Ascending aorta (tissue), 2 donors: ENCODE measurements at regions not wholly inside any gene's neighbourhood (a gene's known extent, or its start where the extent isn't known, plus 50 kb on each side); places are given as distances from the start of the nearest gene placed in this dataset.

Experiments
- DNase-seq, 2 donors: peaks; one replicate each; pipeline ENCODE4 v3.0.0-alpha.2; 2019; ENCODE audit warnings: low spot score in 2 of 2
- H3K27ac ChIP-seq, 2 donors: fragments of 200-600 bp; sonication (generic); one replicate each; pipeline ENCODE4 v1.5.1; 2016 to 2017; ENCODE audit warnings: mild to moderate bottlenecking in 1 of 2
- H3K27me3 ChIP-seq: fragments of 200-600 bp; sonication (generic); one replicate; pipeline ENCODE4 v1.5.1; 2017
- H3K36me3 ChIP-seq, 2 donors: fragments of 200-600 bp; sonication (generic); one replicate each; pipeline ENCODE4 v1.5.1; 2016
- H3K4me1 ChIP-seq, 2 donors: fragments of 200-600 bp; sonication (generic); one replicate each; pipeline ENCODE4 v1.5.1; 2016 to 2017; ENCODE audit warnings: mild to moderate bottlenecking in 1 of 2
- H3K4me3 ChIP-seq, 2 donors: fragments of 200-600 bp; sonication (generic); one replicate each; pipeline ENCODE4 v1.5.1; 2016 to 2017; ENCODE audit warnings: mild to moderate bottlenecking in 1 of 2
- H3K9me3 ChIP-seq, 2 donors: fragments of 200-600 bp; sonication (generic); one replicate each; pipeline ENCODE4 v1.5.1; 2016
- intact Hi-C: fragments of 100-400 bp; cut with DNase I; formaldehyde crosslinking; loops from one replicate; pipeline ENCODE4 v1.15.1; 2023
- TF ChIP-seq, protein P1 (sequence below), 3 experiments: fragments of 200-600 bp in 2 of 3; fragments of 450-650 bp in 1 of 3; sonication (generic) in 2 of 3; IDR thresholded peaks; one replicate each; pipeline ENCODE4 v1.5.1; 2016 to 2019; ENCODE audit warnings: antibody characterized with exemption in 3 of 3, mild to moderate bottlenecking in 1 of 3, moderate library complexity in 1 of 3

DNA sequence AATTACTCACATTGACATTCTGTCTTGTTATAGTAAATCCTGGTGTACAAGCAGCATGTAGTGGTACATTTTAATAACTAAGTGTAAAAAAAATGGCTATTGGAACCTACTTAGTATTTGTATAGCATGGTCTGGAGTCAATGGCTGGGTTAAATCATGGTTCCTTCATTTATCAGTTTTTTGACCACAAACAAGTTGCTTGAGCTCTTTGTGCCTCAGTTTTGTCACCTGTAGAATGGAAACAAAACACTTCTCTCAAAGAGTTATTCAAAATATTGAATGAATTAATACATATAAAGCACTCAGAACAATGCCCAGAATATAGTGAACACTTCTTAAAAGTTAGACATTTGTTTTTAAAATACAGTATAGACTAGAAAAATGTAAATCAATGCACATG, 93.2 kb upstream of the HS3ST5 start:
- TF ChIP-seq, protein P1, sequence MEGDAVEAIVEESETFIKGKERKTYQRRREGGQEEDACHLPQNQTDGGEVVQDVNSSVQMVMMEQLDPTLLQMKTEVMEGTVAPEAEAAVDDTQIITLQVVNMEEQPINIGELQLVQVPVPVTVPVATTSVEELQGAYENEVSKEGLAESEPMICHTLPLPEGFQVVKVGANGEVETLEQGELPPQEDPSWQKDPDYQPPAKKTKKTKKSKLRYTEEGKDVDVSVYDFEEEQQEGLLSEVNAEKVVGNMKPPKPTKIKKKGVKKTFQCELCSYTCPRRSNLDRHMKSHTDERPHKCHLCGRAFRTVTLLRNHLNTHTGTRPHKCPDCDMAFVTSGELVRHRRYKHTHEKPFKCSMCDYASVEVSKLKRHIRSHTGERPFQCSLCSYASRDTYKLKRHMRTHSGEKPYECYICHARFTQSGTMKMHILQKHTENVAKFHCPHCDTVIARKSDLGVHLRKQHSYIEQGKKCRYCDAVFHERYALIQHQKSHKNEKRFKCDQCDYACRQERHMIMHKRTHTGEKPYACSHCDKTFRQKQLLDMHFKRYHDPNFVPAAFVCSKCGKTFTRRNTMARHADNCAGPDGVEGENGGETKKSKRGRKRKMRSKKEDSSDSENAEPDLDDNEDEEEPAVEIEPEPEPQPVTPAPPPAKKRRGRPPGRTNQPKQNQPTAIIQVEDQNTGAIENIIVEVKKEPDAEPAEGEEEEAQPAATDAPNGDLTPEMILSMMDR (IDR thresholded peaks at IDR 0.05): no peak
- Histone ChIP-seq H3K27ac (no peak overlapping the region), H3K36me3 (no peaks in the 10 kb centered on the region), H3K4me1 (no peaks in the 10 kb centered on the region), H3K27me3 (no peaks in the 10 kb centered on the region), H3K9me3 (no peaks in the 10 kb centered on the region), H3K4me3 (no peak overlapping the region)
- intact Hi-C loops: no loop called here
- no peak for DNase-seq

DNA sequence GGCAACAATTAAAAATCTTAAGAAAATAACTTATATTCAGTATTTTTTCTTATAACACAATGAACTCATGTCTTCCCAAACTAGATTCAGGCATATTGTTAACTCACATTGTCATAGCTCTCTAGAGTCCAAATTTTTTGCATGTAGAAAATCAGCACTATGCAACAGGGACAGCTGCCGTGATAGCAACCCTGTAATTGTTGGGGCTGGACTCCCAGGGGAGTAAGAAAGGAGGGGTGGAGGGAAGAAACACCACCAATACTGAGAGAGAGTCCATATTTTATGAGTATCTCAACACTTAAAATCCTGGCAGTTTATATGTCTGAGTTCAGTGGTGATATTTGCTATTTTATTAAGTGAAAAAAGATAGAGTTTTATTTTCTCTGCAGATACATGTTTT, 89.6 kb upstream of the HS3ST5 start:
- no peaks in the 10 kb centered on the region for H3K27me3 ChIP-seq
- TF ChIP-seq, protein P1 (IDR thresholded peaks at IDR 0.05): no peak
- H3K9me3 ChIP-seq: no peaks in the 10 kb centered on the region
- H3K4me1 ChIP-seq: no peaks in the 10 kb centered on the region
- no peaks in the 10 kb centered on the region for H3K36me3 ChIP-seq
- H3K27ac ChIP-seq: no peak overlapping the region
- DNase-seq: no peak
- H3K4me3 ChIP-seq: no peak overlapping the region
- intact Hi-C loops: no loop called here

DNA sequence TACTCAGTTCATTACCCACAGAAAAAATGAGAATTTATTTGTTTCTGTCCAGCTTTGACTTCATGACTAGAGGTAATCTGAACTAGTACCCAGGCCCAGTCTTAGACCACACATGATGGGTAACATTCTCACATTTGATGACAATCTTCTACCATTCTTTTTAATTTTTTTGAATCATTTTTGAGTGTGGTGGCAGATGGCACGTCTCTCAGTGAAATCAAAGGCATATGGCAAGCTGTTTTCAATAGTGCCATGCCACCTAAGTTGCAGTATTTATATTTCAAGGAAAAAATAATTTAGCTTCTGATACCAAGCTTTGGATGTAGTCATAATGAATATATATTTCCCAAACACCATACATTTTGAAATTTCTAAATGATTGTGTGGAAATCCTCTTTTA, 88.8 kb upstream of the HS3ST5 start:
- TF ChIP-seq, protein P1 (IDR thresholded peaks at IDR 0.05): no peak
- DNase-seq: no peak
- no peak overlapping the region for H3K27ac ChIP-seq

DNA sequence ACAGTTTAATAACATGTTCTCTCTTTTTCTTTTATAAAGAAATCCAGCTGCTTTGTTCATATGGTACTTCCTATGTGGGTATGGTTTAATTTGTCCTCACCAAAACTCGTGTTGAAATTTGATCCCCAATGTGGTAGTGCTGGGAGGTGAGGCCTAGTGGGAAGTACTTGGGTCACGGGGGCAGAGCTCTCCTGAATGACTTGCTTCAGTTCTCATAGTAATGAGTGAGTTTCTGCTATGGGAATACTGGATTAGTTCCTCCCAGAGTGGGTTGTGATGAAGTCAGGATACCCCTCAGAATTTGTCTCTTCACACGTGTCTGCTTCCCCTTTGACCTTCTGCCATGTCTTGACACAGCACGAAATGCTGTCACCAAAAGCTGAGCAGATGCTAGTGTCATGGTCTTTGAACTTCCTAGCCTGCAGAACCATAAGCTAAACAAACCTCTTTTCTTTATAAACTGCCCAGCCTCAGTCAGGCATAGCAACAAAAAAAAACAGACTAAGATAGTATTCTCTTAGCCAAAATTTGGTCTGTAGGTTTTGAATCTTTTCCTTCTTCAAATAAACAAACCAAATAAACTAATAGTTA, 87.8 kb upstream of the HS3ST5 start:
- intact Hi-C loops: no loop called here

More for the DNA sequence above, 88.8 kb upstream of the HS3ST5 start:
- Histone ChIP-seq H3K9me3 (no peaks in the 10 kb centered on the region), H3K4me1 (no peaks in the 10 kb centered on the region), H3K4me3 (no peak overlapping the region), H3K36me3 (no peaks in the 10 kb centered on the region), H3K27me3 (no peaks in the 10 kb centered on the region)
- intact Hi-C loops: no loop called here

DNA sequence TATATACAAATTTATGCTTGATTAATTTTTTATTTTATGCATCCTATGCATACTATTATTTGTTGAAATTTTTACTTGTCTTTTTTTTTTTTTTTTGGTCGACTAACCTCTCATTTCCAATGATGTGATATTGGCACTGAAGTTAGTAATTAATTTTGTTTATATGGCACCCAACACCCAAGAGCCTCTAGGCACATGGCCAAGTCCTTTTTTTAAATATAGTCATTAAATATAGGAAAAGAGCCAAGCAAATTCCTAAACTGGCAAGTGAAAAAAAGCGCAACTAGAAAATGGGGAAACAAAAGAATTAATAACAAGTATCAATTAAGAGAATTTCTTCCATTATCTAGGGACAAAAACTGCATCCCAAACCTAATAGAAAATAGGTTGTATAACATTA, 85.5 kb upstream of the HS3ST5 start:
- TF ChIP-seq, protein P1 (IDR thresholded peaks at IDR 0.05): no peak
- intact Hi-C loops: no loop called here
- no peak for DNase-seq

More for the DNA sequence above, 87.8 kb upstream of the HS3ST5 start:
- H3K27ac ChIP-seq: no peak overlapping the region
- H3K27me3 ChIP-seq: no peaks in the 10 kb centered on the region
- H3K4me1 ChIP-seq: no peaks in the 10 kb centered on the region
- DNase-seq: no peak
- H3K36me3 ChIP-seq: no peaks in the 10 kb centered on the region
- H3K9me3 ChIP-seq: no peaks in the 10 kb centered on the region
- TF ChIP-seq, protein P1 (IDR thresholded peaks at IDR 0.05): no peak
- H3K4me3 ChIP-seq: no peak overlapping the region

DNA sequence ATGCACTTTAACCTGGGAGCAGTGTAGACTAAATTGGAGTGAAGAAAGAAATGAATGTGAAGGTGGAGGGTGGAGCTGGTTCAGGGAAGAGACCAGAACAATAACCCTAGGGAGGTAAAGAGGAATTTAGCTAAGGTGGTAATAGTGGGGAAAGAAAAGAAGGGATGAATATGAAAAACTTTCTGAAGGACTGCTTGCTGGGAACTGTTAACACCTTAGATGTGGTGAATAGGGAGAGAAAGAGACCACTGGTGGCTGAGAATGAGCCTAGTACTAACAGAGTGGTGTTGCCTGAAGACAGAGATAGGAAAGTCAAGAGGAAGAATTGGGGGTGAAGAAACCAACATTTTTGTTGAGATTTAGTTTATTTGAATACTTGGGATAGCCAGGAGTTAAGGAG, 78.4 kb upstream of the HS3ST5 start:
- H3K9me3 ChIP-seq: no peaks in the 10 kb centered on the region
- intact Hi-C loops: no loop called here
- TF ChIP-seq, protein P1 (IDR thresholded peaks at IDR 0.05): no peak

More for the DNA sequence above, 85.5 kb upstream of the HS3ST5 start:
- no peak overlapping the region for H3K4me3 ChIP-seq
- no peaks in the 10 kb centered on the region for H3K36me3 ChIP-seq
- H3K4me1 ChIP-seq: no peaks in the 10 kb centered on the region
- H3K27ac ChIP-seq: no peak overlapping the region
- H3K9me3 ChIP-seq: no peaks in the 10 kb centered on the region
- no peaks in the 10 kb centered on the region for H3K27me3 ChIP-seq

More for the DNA sequence above, 78.4 kb upstream of the HS3ST5 start:
- Histone ChIP-seq H3K27ac (no peak overlapping the region), H3K36me3 (no peaks in the 10 kb centered on the region), H3K4me3 (no peak overlapping the region), H3K27me3 (no peaks in the 10 kb centered on the region), H3K4me1 (no peaks in the 10 kb centered on the region)
- DNase-seq: no peak
